Nephron (organoid): ENCODE measurements at regions not wholly inside any gene's neighbourhood (a gene's known extent, or its start where the extent isn't known, plus 50 kb on each side); places are given as distances from the start of the nearest gene placed in this dataset.

Experiments used
- H3K27ac Mint-ChIP-seq, 3 experiments: 2 replicates each; pipeline ENCODE4 v1.8.0; 2020; ENCODE audit warnings: mixed read lengths in 3 of 3, mild to moderate bottlenecking in 2 of 3, moderate library complexity in 1 of 3
- H3K27me3 Mint-ChIP-seq: 2 replicates; pipeline ENCODE4 v1.8.0; 2021; ENCODE audit warnings: low read depth, mild to moderate bottlenecking, moderate library complexity, mixed read lengths
- H3K36me3 Mint-ChIP-seq: 2 replicates; pipeline ENCODE4 v1.8.0; 2020; ENCODE audit warnings: low read depth, mixed read lengths
- H3K4me1 Mint-ChIP-seq: 2 replicates; pipeline ENCODE4 v1.8.0; 2020; ENCODE audit warnings: mixed read lengths
- H3K4me3 Mint-ChIP-seq, 3 experiments: 2 replicates each; pipeline ENCODE4 v1.8.0; 2020; ENCODE audit warnings: mild to moderate bottlenecking in 3 of 3, mixed read lengths in 3 of 3, moderate library complexity in 2 of 3
- H3K9me3 Mint-ChIP-seq: 2 replicates; pipeline ENCODE4 v1.8.0; 2020; ENCODE audit warnings: mixed read lengths
- TF ChIP-seq, protein P1 (sequence below), 3 experiments: fragments of 200-600 bp; sonication (generic); IDR thresholded peaks; one replicate each; pipeline ENCODE4 v1.5.0; 2021; ENCODE audit warnings: antibody characterized with exemption in 3 of 3; ENCODE audit not compliant: unreplicated experiment in 3 of 3

DNA sequence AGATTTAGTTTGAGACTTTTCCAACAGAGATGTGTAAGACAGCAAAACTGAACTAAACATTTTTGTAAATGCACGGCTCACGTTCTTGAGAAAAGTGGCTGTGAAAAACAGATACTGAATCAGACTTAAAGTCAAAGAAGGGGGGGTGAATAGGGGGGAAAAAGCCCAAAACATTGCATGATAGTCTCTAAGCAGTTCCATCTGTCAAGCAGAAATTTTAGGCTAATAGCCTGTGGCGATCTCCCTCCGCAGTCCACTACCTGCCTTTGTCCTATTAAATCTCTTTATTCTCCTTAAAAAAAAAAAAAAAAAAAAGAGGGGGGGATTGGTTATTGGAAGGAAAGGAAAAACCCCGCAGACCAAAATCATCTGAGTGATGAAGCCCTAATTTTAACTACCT, 217.6 kb upstream of the NFIA start:
- Mint-ChIP-seq H3K4me1 (peaks cover 25% of the 10 kb centered on the region), H3K36me3 (no peaks in the 10 kb centered on the region), H3K9me3 (no peaks in the 10 kb centered on the region), H3K4me3 (no peak overlapping the region), H3K27ac (no peak overlapping the region), H3K27me3 (peaks cover 8% of the 10 kb centered on the region)
- TF ChIP-seq, protein P1, sequence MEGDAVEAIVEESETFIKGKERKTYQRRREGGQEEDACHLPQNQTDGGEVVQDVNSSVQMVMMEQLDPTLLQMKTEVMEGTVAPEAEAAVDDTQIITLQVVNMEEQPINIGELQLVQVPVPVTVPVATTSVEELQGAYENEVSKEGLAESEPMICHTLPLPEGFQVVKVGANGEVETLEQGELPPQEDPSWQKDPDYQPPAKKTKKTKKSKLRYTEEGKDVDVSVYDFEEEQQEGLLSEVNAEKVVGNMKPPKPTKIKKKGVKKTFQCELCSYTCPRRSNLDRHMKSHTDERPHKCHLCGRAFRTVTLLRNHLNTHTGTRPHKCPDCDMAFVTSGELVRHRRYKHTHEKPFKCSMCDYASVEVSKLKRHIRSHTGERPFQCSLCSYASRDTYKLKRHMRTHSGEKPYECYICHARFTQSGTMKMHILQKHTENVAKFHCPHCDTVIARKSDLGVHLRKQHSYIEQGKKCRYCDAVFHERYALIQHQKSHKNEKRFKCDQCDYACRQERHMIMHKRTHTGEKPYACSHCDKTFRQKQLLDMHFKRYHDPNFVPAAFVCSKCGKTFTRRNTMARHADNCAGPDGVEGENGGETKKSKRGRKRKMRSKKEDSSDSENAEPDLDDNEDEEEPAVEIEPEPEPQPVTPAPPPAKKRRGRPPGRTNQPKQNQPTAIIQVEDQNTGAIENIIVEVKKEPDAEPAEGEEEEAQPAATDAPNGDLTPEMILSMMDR (IDR thresholded peaks at IDR 0.05; ENCODE audit: unreplicated experiment in 3 of 3), result no peak

DNA sequence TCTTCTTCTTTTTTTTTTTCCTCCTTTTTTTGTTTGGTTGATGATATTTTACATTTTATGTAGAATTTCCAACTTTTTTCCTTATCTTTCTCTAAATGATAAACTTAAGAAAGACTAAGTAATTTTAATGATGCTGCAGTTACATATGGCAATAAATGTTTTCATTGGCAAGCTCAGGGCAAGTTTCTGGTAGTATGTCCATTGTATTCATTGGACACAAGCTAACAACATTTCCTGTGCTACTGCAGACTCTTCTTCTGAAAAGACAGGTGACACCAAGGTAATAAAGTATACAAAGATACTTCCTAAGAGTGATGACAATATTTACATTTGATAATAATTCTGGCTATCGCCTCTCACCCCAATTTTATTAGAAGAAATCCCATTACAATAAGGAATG, 219.2 kb upstream of the NFIA start:
- no peak overlapping the region for H3K4me3 Mint-ChIP-seq
- H3K27ac Mint-ChIP-seq, result no peak overlapping the region
- peaks cover 32% of the 10 kb centered on the region for H3K4me1 Mint-ChIP-seq
- no peaks in the 10 kb centered on the region for H3K9me3 Mint-ChIP-seq
- H3K36me3 Mint-ChIP-seq, result no peaks in the 10 kb centered on the region
- TF ChIP-seq, protein P1 (IDR thresholded peaks at IDR 0.05; ENCODE audit: unreplicated experiment in 3 of 3), result no peak
- peaks cover 8% of the 10 kb centered on the region for H3K27me3 Mint-ChIP-seq

DNA sequence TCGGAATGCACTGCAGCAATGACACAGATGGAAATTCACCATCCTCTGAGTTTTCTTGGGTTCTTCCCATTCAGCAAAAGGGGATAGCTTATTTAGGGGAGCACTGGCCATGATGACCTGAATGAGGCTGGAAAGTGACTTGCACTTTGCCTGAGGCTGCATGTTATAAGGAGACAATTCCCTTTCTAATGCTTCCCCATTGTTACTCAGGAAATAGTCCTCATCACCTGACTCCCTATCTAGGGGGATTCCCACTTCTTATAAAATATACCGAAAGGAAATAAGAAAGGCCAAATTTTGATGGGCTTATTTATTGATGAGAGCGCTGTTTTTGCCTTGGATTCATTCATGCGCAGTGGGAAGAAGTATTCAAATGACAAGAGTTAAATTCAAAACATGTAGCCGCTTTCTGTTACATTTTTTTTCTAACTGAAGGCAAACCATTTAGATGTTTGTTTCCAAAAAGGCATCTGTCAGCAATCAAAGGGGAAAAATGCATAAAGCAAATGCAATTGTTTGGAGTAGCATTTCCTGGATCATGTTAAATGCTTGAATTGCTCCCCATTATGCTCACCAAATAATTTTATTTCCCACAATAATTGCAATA, 220.3 kb upstream of the NFIA start:
- TF ChIP-seq, protein P1 (IDR thresholded peaks at IDR 0.05; ENCODE audit: unreplicated experiment in 3 of 3), result no peak
- Mint-ChIP-seq H3K4me3 (no peak overlapping the region), H3K9me3 (no peaks in the 10 kb centered on the region), H3K27me3 (peaks cover 8% of the 10 kb centered on the region), H3K27ac (no peak overlapping the region), H3K4me1 (peaks cover 37% of the 10 kb centered on the region), H3K36me3 (no peaks in the 10 kb centered on the region)

DNA sequence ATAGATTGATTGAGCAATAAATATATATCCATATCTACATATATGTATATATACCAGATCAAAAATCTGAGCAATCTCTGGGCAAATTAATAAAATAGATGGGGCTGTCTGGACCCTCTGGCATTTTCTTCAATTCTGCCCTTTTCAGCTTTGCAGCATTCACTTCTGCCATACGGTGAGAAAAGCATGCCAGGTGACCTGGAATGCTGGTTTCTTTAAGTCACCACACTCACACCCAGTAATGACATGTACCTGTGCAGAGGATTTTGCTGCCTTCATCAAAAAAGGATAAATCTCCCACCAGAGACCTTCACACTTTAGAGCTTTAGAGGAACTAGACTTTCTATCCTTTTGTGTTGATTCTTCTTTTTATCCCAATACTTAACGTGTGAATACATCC, 223.2 kb upstream of the NFIA start:
- Mint-ChIP-seq H3K27ac (peak overlapping the region in 1 of 3 experiments; percentile 65), H3K4me3 (no peak overlapping the region), H3K36me3 (no peaks in the 10 kb centered on the region), H3K9me3 (no peaks in the 10 kb centered on the region), H3K4me1 (peaks cover 37% of the 10 kb centered on the region), H3K27me3 (peaks cover 8% of the 10 kb centered on the region)
- TF ChIP-seq, protein P1 (IDR thresholded peaks at IDR 0.05; ENCODE audit: unreplicated experiment in 3 of 3), result no peak

DNA sequence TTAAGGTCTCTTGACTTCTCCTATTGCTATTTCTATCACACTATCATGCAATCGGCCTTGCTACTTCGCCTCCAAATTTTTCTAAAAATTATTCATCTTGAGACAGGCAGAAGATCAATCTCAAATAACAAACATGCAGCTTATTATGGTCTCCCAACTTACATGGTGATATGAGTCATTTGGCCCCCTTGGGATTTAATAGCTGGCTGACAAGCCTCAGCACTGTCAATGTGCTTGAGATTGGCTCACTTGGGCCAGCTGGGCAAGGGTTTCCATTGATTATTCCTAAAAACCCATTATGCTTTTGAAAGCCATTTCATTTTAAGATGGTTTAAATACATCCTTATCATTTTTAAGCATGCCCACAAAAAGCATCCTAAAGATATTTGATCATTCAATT, 224.5 kb upstream of the NFIA start:
- peaks cover 33% of the 10 kb centered on the region for H3K4me1 Mint-ChIP-seq
- TF ChIP-seq, protein P1 (IDR thresholded peaks at IDR 0.05; ENCODE audit: unreplicated experiment in 3 of 3), result no peak
- H3K9me3 Mint-ChIP-seq, result no peaks in the 10 kb centered on the region

DNA sequence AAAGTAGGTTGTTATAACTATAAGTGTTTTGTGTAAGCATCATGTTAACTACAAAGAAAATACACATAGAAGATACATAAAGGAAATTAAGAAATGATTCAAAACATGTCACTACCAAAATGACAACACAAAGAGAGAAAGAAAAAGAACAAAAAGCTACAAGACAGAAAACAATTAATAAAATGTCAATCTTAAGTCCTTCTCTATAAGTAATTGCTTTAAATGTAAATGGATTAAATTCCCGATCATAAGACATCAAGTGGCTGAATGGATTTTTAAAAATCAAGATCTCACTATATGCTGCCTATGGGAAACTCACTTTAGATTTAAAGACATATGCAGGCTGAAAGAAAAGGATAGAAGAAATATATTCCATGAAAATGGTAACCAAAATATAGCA, 232.3 kb upstream of the NFIA start:
- no peaks in the 10 kb centered on the region for H3K27me3 Mint-ChIP-seq
- peaks cover 6% of the 10 kb centered on the region for H3K4me1 Mint-ChIP-seq
- no peak overlapping the region for H3K27ac Mint-ChIP-seq
- H3K4me3 Mint-ChIP-seq, result no peak overlapping the region
- H3K9me3 Mint-ChIP-seq, result peaks cover 29% of the 10 kb centered on the region
- TF ChIP-seq, protein P1 (IDR thresholded peaks at IDR 0.05; ENCODE audit: unreplicated experiment in 3 of 3), result no peak
- peaks cover 8% of the 10 kb centered on the region for H3K36me3 Mint-ChIP-seq

More for the DNA sequence above, 224.5 kb upstream of the NFIA start:
- Mint-ChIP-seq H3K36me3 (no peaks in the 10 kb centered on the region), H3K27ac (no peak overlapping the region), H3K4me3 (no peak overlapping the region), H3K27me3 (peaks cover 8% of the 10 kb centered on the region)
